Progenitor cell of endocrine pancreas (in vitro differentiated cells): ENCODE measurements at regions not wholly inside any gene's neighbourhood (a gene's known extent, or its start where the extent isn't known, plus 50 kb on each side); places are given as distances from the start of the nearest gene placed in this dataset.

Experiments used
- DNase-seq: peaks from one replicate; pipeline ENCODE4 v3.0.0; 2021; ENCODE audit warnings: low spot score; ENCODE audit not compliant: unreplicated experiment
- H3K27ac Mint-ChIP-seq: 2 replicates; pipeline ENCODE4 v1.8.0; 2021; ENCODE audit warnings: mild to moderate bottlenecking, moderate library complexity, mixed read lengths
- H3K27me3 Mint-ChIP-seq: 2 replicates; pipeline ENCODE4 v1.8.0; 2021; ENCODE audit warnings: mixed read lengths
- H3K36me3 Mint-ChIP-seq: 2 replicates; pipeline ENCODE4 v1.8.0; 2022; ENCODE audit warnings: mixed read lengths; ENCODE audit not compliant: insufficient read depth
- H3K4me1 Mint-ChIP-seq: 2 replicates; pipeline ENCODE4 v1.8.0; 2021; ENCODE audit warnings: low read depth, mixed read lengths
- H3K4me3 Mint-ChIP-seq: 2 replicates; pipeline ENCODE4 v1.8.0; 2021; ENCODE audit warnings: low read depth, mild to moderate bottlenecking, moderate library complexity, mixed read lengths
- H3K9me3 Mint-ChIP-seq: 2 replicates; pipeline ENCODE4 v1.8.0; 2021; ENCODE audit warnings: low read depth, mixed read lengths
- CTCF ChIP-seq: fragments of 200-600 bp; sonication (generic); IDR thresholded peaks from one replicate; pipeline ENCODE4 v1.5.0; 2021; ENCODE audit warnings: antibody characterized with exemption, mild to moderate bottlenecking; ENCODE audit not compliant: unreplicated experiment

GRCh38 chr13:33743438-33744368 is 74.2 kb upstream of the RFC3 start:
- Mint-ChIP-seq H3K27me3 (no peaks in the 10 kb centered on the region), H3K4me1 (no peaks in the 10 kb centered on the region), H3K36me3 (no peaks in the 10 kb centered on the region), H3K9me3 (no peaks in the 10 kb centered on the region), H3K27ac (no peak overlapping the region), H3K4me3 (no peak overlapping the region)
- no peak for TF ChIP-seq CTCF
- DNase-seq = no peak

- no peak overlapping the region for H3K4me3 Mint-ChIP-seq
- no peaks in the 10 kb centered on the region for H3K36me3 Mint-ChIP-seq
- DNase-seq = no peak
- H3K9me3 Mint-ChIP-seq = no peaks in the 10 kb centered on the region
- H3K27me3 Mint-ChIP-seq = no peaks in the 10 kb centered on the region
- no peak overlapping the region for H3K27ac Mint-ChIP-seq
- TF ChIP-seq CTCF = no peak
- no peaks in the 10 kb centered on the region for H3K4me1 Mint-ChIP-seq
Measured at GRCh38 chr13:33744589-33745369, 73.2 kb upstream of the RFC3 start.

GRCh38 chr13:33745370-33746324 is 72.3 kb upstream of the RFC3 start:
- Mint-ChIP-seq H3K36me3 (no peaks in the 10 kb centered on the region), H3K9me3 (no peaks in the 10 kb centered on the region), H3K4me3 (no peak overlapping the region), H3K4me1 (no peaks in the 10 kb centered on the region), H3K27me3 (no peaks in the 10 kb centered on the region), H3K27ac (no peak overlapping the region)
- no peak for TF ChIP-seq CTCF
- DNase-seq = no peak

- Mint-ChIP-seq H3K27me3 (no peaks in the 10 kb centered on the region), H3K4me1 (no peaks in the 10 kb centered on the region), H3K9me3 (no peaks in the 10 kb centered on the region), H3K4me3 (no peak overlapping the region), H3K36me3 (no peaks in the 10 kb centered on the region), H3K27ac (no peak overlapping the region)
- DNase-seq = no peak
- no peak for TF ChIP-seq CTCF
Measured at GRCh38 chr13:33746867-33747266, 71.1 kb upstream of the RFC3 start.

- no peak for TF ChIP-seq CTCF
- Mint-ChIP-seq H3K9me3 (no peaks in the 10 kb centered on the region), H3K4me3 (no peak overlapping the region), H3K27ac (no peak overlapping the region), H3K36me3 (no peaks in the 10 kb centered on the region), H3K27me3 (no peaks in the 10 kb centered on the region), H3K4me1 (no peaks in the 10 kb centered on the region)
- DNase-seq = no peak
Measured at GRCh38 chr13:33751151-33751550, 66.8 kb upstream of the RFC3 start.
